HEK293 (cell line): ENCODE measurements at regions not wholly inside any gene's neighbourhood (a gene's known extent, or its start where the extent isn't known, plus 50 kb on each side); places are given as distances from the start of the nearest gene placed in this dataset.
"Not testable (repeated sequence)": the region's sequence is repeated elsewhere in the genome, so short reads cannot be mapped to it uniquely, and the experiment has no call there.

Experiments
- CTCF ChIA-PET: fragments of 350-600 bp; formaldehyde crosslinking; extraction: SDS; loops from one replicate; lab custom pipeline; 2021; ENCODE audit warnings: antibody characterized with exemption; lab: Yijun Ruan, JAX
- POLR2A ChIA-PET: fragments of 300-600 bp; formaldehyde crosslinking; extraction: SDS; loops from one replicate; lab custom pipeline; 2020; ENCODE audit warnings: antibody characterized with exemption, inconsistent platforms; lab: Yijun Ruan, JAX
- H3K27ac ChIP-seq: fragments of 200-500 bp; sonication (Bioruptor generic); 2 replicates; pipeline ENCODE4 v1.5.1; 2014; ENCODE audit warnings: low read depth, low read length, control low read depth, inconsistent platforms; ENCODE audit errors: extremely low read depth
- H3K36me3 ChIP-seq, 2 experiments: fragments of 200-500 bp in 1 of 2; sonication (Bioruptor generic) in 1 of 2; 1 replicate in 1 of 2; 2 replicates in 1 of 2; pipeline ENCODE4 v1.5.1; 2014 to 2017; ENCODE audit warnings: inconsistent platforms in 2 of 2, low read length in 2 of 2; ENCODE audit not compliant: control insufficient read depth in 2 of 2, insufficient read depth in 1 of 2
- H3K4me1 ChIP-seq: fragments of 200-500 bp; sonication (Bioruptor generic); 2 replicates; pipeline ENCODE4 v1.5.1; 2014; ENCODE audit warnings: mild to moderate bottlenecking, low read length, inconsistent platforms; ENCODE audit not compliant: control insufficient read depth, insufficient read depth
- H3K4me3 ChIP-seq: 2 replicates; pipeline ENCODE4 v1.5.1; 2011; ENCODE audit warnings: low read depth, mild to moderate bottlenecking, control low read depth, low read length, moderate library complexity
- H3K9me3 ChIP-seq: fragments of 200-500 bp; sonication (Bioruptor generic); 2 replicates; pipeline ENCODE4 v1.5.1; 2014; ENCODE audit warnings: low read depth, low read length, inconsistent platforms; ENCODE audit not compliant: control insufficient read depth, insufficient read depth
- AEBP2 ChIP-seq: fragments of 450-650 bp; formaldehyde crosslinking; IDR thresholded peaks from 2 replicates; pipeline ENCODE4 v1.5.1; 2016; ENCODE audit warnings: missing biosample characterization, missing genetic modification characterization, borderline replicate concordance
- BCL11A ChIP-seq: fragments of 450-650 bp; formaldehyde crosslinking; IDR thresholded peaks from 2 replicates; pipeline ENCODE4 v1.5.1; 2016; ENCODE audit warnings: low read depth, missing biosample characterization, missing genetic modification characterization
- EGR2 ChIP-seq: fragments of 450-650 bp; formaldehyde crosslinking; IDR thresholded peaks from 2 replicates; pipeline ENCODE4 v1.5.1; 2016; ENCODE audit warnings: low read depth, missing biosample characterization, missing genetic modification characterization
- GFI1B ChIP-seq: fragments of 450-650 bp; formaldehyde crosslinking; IDR thresholded peaks from 2 replicates; pipeline ENCODE4 v1.5.1; 2016; ENCODE audit warnings: missing biosample characterization, missing genetic modification characterization
- ZBTB17 ChIP-seq: fragments of 450-650 bp; formaldehyde crosslinking; IDR thresholded peaks from 2 replicates; pipeline ENCODE4 v1.5.1; 2016; ENCODE audit warnings: missing biosample characterization, missing genetic modification characterization
- ZBTB44 ChIP-seq: fragments of 450-650 bp; IDR thresholded peaks from 2 replicates; pipeline ENCODE4 v1.5.1; 2018; ENCODE audit warnings: missing biosample characterization, mild to moderate bottlenecking, missing genetic modification characterization
- ZNF146 ChIP-seq: fragments of 450-650 bp; formaldehyde crosslinking; IDR thresholded peaks from 2 replicates; pipeline ENCODE4 v1.5.1; 2016; ENCODE audit warnings: missing biosample characterization, missing genetic modification characterization
- ZNF292 ChIP-seq: fragments of 450-650 bp; formaldehyde crosslinking; IDR thresholded peaks from 2 replicates; pipeline ENCODE4 v1.5.1; 2016; ENCODE audit warnings: low read depth, missing biosample characterization, missing genetic modification characterization, borderline replicate concordance
- ZNF354C ChIP-seq: fragments of 450-650 bp; formaldehyde crosslinking; IDR thresholded peaks from 2 replicates; pipeline ENCODE4 v1.5.1; 2016; ENCODE audit warnings: missing biosample characterization, missing genetic modification characterization, low read depth, borderline replicate concordance
- ZNF449 ChIP-seq: fragments of 450-650 bp; formaldehyde crosslinking; IDR thresholded peaks from 2 replicates; pipeline ENCODE4 v1.5.1; 2017; ENCODE audit warnings: missing biosample characterization, mild to moderate bottlenecking, missing genetic modification characterization, moderate library complexity
- ZNF473 ChIP-seq: fragments of 450-650 bp; formaldehyde crosslinking; IDR thresholded peaks from 2 replicates; pipeline ENCODE4 v1.5.1; 2017; ENCODE audit warnings: missing biosample characterization, missing genetic modification characterization
- ZNF501 ChIP-seq: fragments of 450-650 bp; formaldehyde crosslinking; IDR thresholded peaks from 2 replicates; pipeline ENCODE4 v1.5.1; 2016; ENCODE audit warnings: missing biosample characterization, missing genetic modification characterization
- ZNF561 ChIP-seq: fragments of 450-650 bp; IDR thresholded peaks from 2 replicates; pipeline ENCODE4 v1.5.1; 2018; ENCODE audit warnings: missing biosample characterization, missing genetic modification characterization, borderline replicate concordance
- ZNF610 ChIP-seq: fragments of 450-650 bp; formaldehyde crosslinking; IDR thresholded peaks from 2 replicates; pipeline ENCODE4 v1.5.1; 2016; ENCODE audit warnings: missing biosample characterization, missing genetic modification characterization, borderline replicate concordance
- ZNF639 ChIP-seq: fragments of 450-650 bp; formaldehyde crosslinking; IDR thresholded peaks from 2 replicates; pipeline ENCODE4 v1.5.1; 2016; ENCODE audit warnings: missing biosample characterization, missing genetic modification characterization
- ZNF645 ChIP-seq: fragments of 450-650 bp; formaldehyde crosslinking; IDR thresholded peaks from 2 replicates; pipeline ENCODE4; 2016; ENCODE audit warnings: missing biosample characterization, missing genetic modification characterization
- ZNF704 ChIP-seq: fragments of 450-650 bp; formaldehyde crosslinking; IDR thresholded peaks from 2 replicates; pipeline ENCODE4 v1.5.1; 2016; ENCODE audit warnings: missing biosample characterization, missing genetic modification characterization
- ZSCAN4 ChIP-seq: fragments of 450-650 bp; formaldehyde crosslinking; IDR thresholded peaks from 2 replicates; pipeline ENCODE4 v1.5.1; 2017; ENCODE audit warnings: missing biosample characterization, missing genetic modification characterization

- H3K4me3 ChIP-seq, H3K4me1 ChIP-seq, H3K36me3 ChIP-seq, POLR2A ChIA-PET, CTCF ChIA-PET, H3K9me3 ChIP-seq, H3K27ac ChIP-seq: not testable (repeated sequence)
- peak; percentile 87 for TF ChIP-seq ZNF146
Observed at GRCh38 chr5:87199246-87199645, 68.4 kb upstream of the RASA1 start.

GRCh38 chr5:87199704-87200103 is 68.0 kb upstream of the RASA1 start:
- CTCF ChIA-PET, H3K4me1 ChIP-seq, H3K9me3 ChIP-seq, POLR2A ChIA-PET, H3K36me3 ChIP-seq, H3K27ac ChIP-seq, H3K4me3 ChIP-seq: not testable (repeated sequence)

GRCh38 chr5:87210076-87210475 is 57.6 kb upstream of the RASA1 start:
- no peak overlapping the region for H3K4me3 ChIP-seq
- H3K36me3 ChIP-seq: no peaks in the 10 kb centered on the region
- CTCF ChIA-PET: interaction anchor here (0.6 kb wide), 1 partner anchor 198 kb away, joined by 3 read pairs; no protein-coding TSS in a partner anchor
- no peak for TF ChIP-seq ZNF561 (tag by site-specific recombination)
- no peak overlapping the region for H3K27ac ChIP-seq
- POLR2A ChIA-PET: no interaction called here
- no peaks in the 10 kb centered on the region for H3K9me3 ChIP-seq
- H3K4me1 ChIP-seq: no peaks in the 10 kb centered on the region

- TF ChIP-seq ZNF292 (tag by site-specific recombination) (no peak), ZNF639 (tag by site-specific recombination) (no peak), ZNF610 (tag by site-specific recombination) (no peak), ZBTB44 (tag by site-specific recombination) (no peak), GFI1B (tag by site-specific recombination) (no peak), ZNF704 (no peak), ZBTB17 (tag by site-specific recombination) (no peak), ZNF449 (tag by site-specific recombination) (no peak), EGR2 (tag by site-specific recombination) (no peak), AEBP2 (no peak), ZSCAN4 (tag by site-specific recombination) (no peak), ZNF645 (no peak), BCL11A (tag by site-specific recombination) (no peak), ZNF473 (tag by site-specific recombination) (no peak), ZNF354C (tag by site-specific recombination) (no peak), ZNF501 (tag by site-specific recombination) (no peak)
- H3K4me1 ChIP-seq: no peaks in the 10 kb centered on the region
- POLR2A ChIA-PET: no interaction called here
- H3K27ac ChIP-seq: no peak overlapping the region
- no peaks in the 10 kb centered on the region for H3K36me3 ChIP-seq
- no peaks in the 10 kb centered on the region for H3K9me3 ChIP-seq
- H3K4me3 ChIP-seq: no peak overlapping the region
- CTCF ChIA-PET: no interaction called here
Observed at GRCh38 chr5:87210743-87211142, 56.9 kb upstream of the RASA1 start.
